GM23248 (cell line): ENCODE measurements at regions not wholly inside any gene's neighbourhood (a gene's known extent, or its start where the extent isn't known, plus 50 kb on each side); places are given as distances from the start of the nearest gene placed in this dataset.

ENCODE experiments used
- DNase-seq: peaks from one replicate; pipeline ENCODE4 v3.0.0-alpha.2; 2015
- H2AFZ ChIP-seq: fragments of 200-600 bp; sonication (generic); 2 replicates; pipeline ENCODE4 v1.6.1; 2016; ENCODE audit warnings: antibody characterized with exemption
- H3F3A ChIP-seq: fragments of 200-600 bp; sonication (generic); 2 replicates; pipeline ENCODE4 v1.6.1; 2016; ENCODE audit warnings: mild to moderate bottlenecking, antibody characterized with exemption, mixed run types; ENCODE audit not compliant: insufficient read depth
- H3K27ac ChIP-seq: fragments of 200-600 bp; sonication (generic); 2 replicates; pipeline ENCODE4 v1.5.1; 2016; ENCODE audit warnings: mild to moderate bottlenecking
- H3K27me3 ChIP-seq: fragments of 200-600 bp; sonication (generic); replicated peaks from 2 replicates; pipeline ENCODE4 v1.6.1; 2016; ENCODE audit warnings: mild to moderate bottlenecking; ENCODE audit not compliant: insufficient read depth
- H3K36me3 ChIP-seq: fragments of 200-600 bp; sonication (generic); 2 replicates; pipeline ENCODE4 v1.6.1; 2016; ENCODE audit warnings: low read depth, mild to moderate bottlenecking
- H3K4me1 ChIP-seq: fragments of 200-600 bp; sonication (generic); 2 replicates; pipeline ENCODE4 v1.6.1; 2016; ENCODE audit warnings: mild to moderate bottlenecking; ENCODE audit not compliant: insufficient read depth
- H3K4me2 ChIP-seq: fragments of 200-600 bp; sonication (generic); one replicate; pipeline ENCODE4 v1.6.1; 2016; ENCODE audit warnings: mild to moderate bottlenecking; ENCODE audit not compliant: unreplicated experiment
- H3K4me3 ChIP-seq: fragments of 200-600 bp; sonication (generic); 2 replicates; pipeline ENCODE4 v1.5.1; 2016; ENCODE audit warnings: mild to moderate bottlenecking
- H3K79me2 ChIP-seq: fragments of 200-600 bp; sonication (generic); 2 replicates; pipeline ENCODE4 v1.6.1; 2016; ENCODE audit warnings: mild to moderate bottlenecking; ENCODE audit not compliant: insufficient read depth
- H3K9ac ChIP-seq: fragments of 200-600 bp; sonication (generic); 2 replicates; pipeline ENCODE4 v1.6.1; 2016; ENCODE audit warnings: mild to moderate bottlenecking
- H3K9me2 ChIP-seq: fragments of 200-600 bp; sonication (generic); 2 replicates; pipeline ENCODE4 v1.6.1; 2016; ENCODE audit warnings: mixed run types, mild to moderate bottlenecking, moderate library complexity; ENCODE audit not compliant: insufficient read depth
- H3K9me3 ChIP-seq: fragments of 200-600 bp; sonication (generic); one replicate; pipeline ENCODE4 v1.6.1; 2017; ENCODE audit warnings: low read depth
- H4K20me1 ChIP-seq: fragments of 200-600 bp; sonication (generic); 2 replicates; pipeline ENCODE4 v1.6.0; 2016; ENCODE audit not compliant: insufficient read depth
- EZH2 ChIP-seq: fragments of 200-600 bp; sonication (generic); IDR thresholded peaks from 2 replicates; pipeline ENCODE4 v1.6.1; 2018; ENCODE audit warnings: antibody characterized with exemption, mild to moderate bottlenecking; ENCODE audit not compliant: insufficient read depth, poor library complexity, severe bottlenecking
- EZH2phosphoT487 ChIP-seq: fragments of 200-600 bp; sonication (generic); IDR thresholded peaks from 2 replicates; pipeline ENCODE4 v1.6.1; 2018; ENCODE audit warnings: antibody characterized with exemption, moderate library complexity, mild to moderate bottlenecking, low read depth; ENCODE audit not compliant: insufficient read depth
- WGBS, 2 experiments: methylation state at CpG; one replicate each; pipeline ENCODE4 v1.1.6; 2015 to 2017; ENCODE audit warnings: low lambda C conversion rate in 2 of 2, low coverage in 1 of 2; ENCODE audit errors: missing lambda C conversion rate in 2 of 2; 5-methylcytosine and 5-hydroxymethylcytosine counted together
- in situ Hi-C: fragments of 300-500 bp; cut with MboI; formaldehyde crosslinking; loops from 2 replicates; pipeline ENCODE4 v1.15.0; 2020

- Histone ChIP-seq H3F3A (no peaks in the 10 kb centered on the region), H2AFZ (no peak overlapping the region), H4K20me1 (no peaks in the 10 kb centered on the region), H3K36me3 (no peaks in the 10 kb centered on the region), H3K9ac (no peak overlapping the region), H3K27ac (no peak overlapping the region), H3K4me1 (no peaks in the 10 kb centered on the region), H3K9me2 (no peaks in the 10 kb centered on the region), H3K9me3 (no peaks in the 10 kb centered on the region), H3K4me3 (no peak overlapping the region), H3K27me3 (peaks cover 8% of the 10 kb centered on the region; the same call in 1 of the 2 replicates), H3K79me2 (no peaks in the 10 kb centered on the region), H3K4me2 (no peak overlapping the region)
- TF ChIP-seq EZH2phosphoT487 (no peak), EZH2 (no peak)
- 15 to 19% methylated on average over 3 of the region's 3 CpGs for WGBS, 2 experiments
- in situ Hi-C loops: no loop called here
- no peak for DNase-seq
Measured at GRCh38 chr7:35495844-35496243, 199.1 kb downstream of the HERPUD2 start.

- TF ChIP-seq EZH2phosphoT487 (no peak), EZH2 (no peak)
- Histone ChIP-seq H3K27ac (no peak overlapping the region), H3K9ac (no peak overlapping the region), H3K9me2 (no peaks in the 10 kb centered on the region), H3K27me3 (peaks cover 8% of the 10 kb centered on the region; the same call in 1 of the 2 replicates), H3K36me3 (no peaks in the 10 kb centered on the region), H3K9me3 (no peaks in the 10 kb centered on the region), H3K4me2 (no peak overlapping the region), H3K4me3 (no peak overlapping the region), H2AFZ (no peak overlapping the region), H3K4me1 (no peaks in the 10 kb centered on the region), H4K20me1 (no peaks in the 10 kb centered on the region), H3K79me2 (no peaks in the 10 kb centered on the region), H3F3A (no peaks in the 10 kb centered on the region)
- no peak for DNase-seq
- in situ Hi-C loops: no loop called here
- WGBS, 2 experiments: 15 to 29% methylated on average over 2 of the region's 2 CpGs
Measured at GRCh38 chr7:35495377-35495776, 199.6 kb downstream of the HERPUD2 start.

DNA sequence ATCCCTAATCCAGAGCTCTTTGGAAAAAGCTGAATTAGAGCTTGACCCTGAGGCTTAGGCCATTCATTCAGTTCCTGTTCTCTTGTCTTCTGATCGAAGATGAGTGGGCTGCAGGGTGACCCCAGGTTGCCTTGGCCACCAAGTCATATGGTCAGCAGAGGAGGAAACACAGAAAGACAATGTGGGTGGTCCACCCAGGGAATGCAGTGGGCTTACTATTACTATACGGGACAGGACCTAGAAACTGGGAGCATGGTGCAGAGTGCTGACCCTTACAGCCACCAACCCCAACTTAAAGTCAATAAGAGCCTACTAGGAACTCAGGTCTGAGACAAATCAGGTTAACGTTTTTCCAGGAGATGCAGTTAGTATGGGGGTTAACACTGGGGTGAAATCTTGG is 200.5 kb downstream of the HERPUD2 start:
- no peak overlapping the region for H3K27ac ChIP-seq
- H3K4me2 ChIP-seq: no peak overlapping the region
- H4K20me1 ChIP-seq: no peaks in the 10 kb centered on the region
- WGBS, 2 experiments: 12 to 19% methylated on average over 3 of the region's 3 CpGs
- H3K4me3 ChIP-seq: no peak overlapping the region
- no peak for DNase-seq
- H3K27me3 ChIP-seq: peaks cover 12% of the 10 kb centered on the region; the same call in 1 of the 2 replicates
- H3F3A ChIP-seq: no peaks in the 10 kb centered on the region
- in situ Hi-C loops: no loop called here
- no peaks in the 10 kb centered on the region for H3K79me2 ChIP-seq
- no peaks in the 10 kb centered on the region for H3K36me3 ChIP-seq
- H3K9ac ChIP-seq: no peak overlapping the region
- TF ChIP-seq EZH2phosphoT487 (no peak), EZH2 (no peak)
- H3K4me1 ChIP-seq: no peaks in the 10 kb centered on the region
- H2AFZ ChIP-seq: no peak overlapping the region
- no peaks in the 10 kb centered on the region for H3K9me3 ChIP-seq
- H3K9me2 ChIP-seq: no peaks in the 10 kb centered on the region

DNA sequence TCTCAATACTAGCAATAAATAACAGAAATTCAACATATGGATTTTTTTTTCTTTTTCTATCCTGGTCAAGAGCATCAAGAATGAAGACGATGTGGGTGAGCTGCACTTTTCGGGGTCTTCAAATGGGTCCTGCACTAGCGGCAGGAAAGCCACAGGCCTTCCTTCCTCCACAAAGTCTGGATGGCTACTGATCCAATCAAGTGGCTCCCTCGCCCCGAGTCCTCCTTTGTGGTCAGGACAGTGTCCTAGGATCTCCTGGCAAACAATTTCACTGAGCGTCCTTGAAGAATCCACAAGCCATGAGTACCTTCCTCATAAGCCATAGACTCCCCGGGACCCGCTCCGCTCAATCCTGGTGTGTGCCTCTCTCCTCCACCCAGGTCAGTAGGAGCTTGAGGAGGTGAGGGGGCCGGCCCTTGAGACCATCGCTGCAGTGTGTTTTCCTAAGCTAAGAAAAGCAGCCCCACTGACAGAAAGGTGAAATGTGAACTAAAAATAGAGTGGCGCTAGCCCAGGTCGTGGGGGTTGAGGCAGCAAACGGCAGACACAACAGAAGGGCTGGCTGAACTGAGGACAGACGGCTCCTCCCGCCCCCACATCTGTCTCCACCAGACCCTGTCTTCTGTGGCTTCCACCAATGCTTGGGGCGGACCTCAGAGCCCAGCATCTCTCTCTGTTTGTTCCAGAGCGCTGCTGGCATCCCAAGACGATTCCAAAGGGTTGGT is 202.3 kb downstream of the HERPUD2 start:
- H3K4me1 ChIP-seq: no peaks in the 10 kb centered on the region
- no peak overlapping the region for H3K4me3 ChIP-seq
- H3K27ac ChIP-seq: no peak overlapping the region
- no peaks in the 10 kb centered on the region for H3K9me2 ChIP-seq
- H3K27me3 ChIP-seq: 0 out of 2 replicates have a peak, but pooled peaks cover 12% of the 10 kb centered on the region
- TF ChIP-seq EZH2phosphoT487: no peak
- TF ChIP-seq EZH2: no peak
- no peak overlapping the region for H3K4me2 ChIP-seq
- H3K9me3 ChIP-seq: no peaks in the 10 kb centered on the region
- H2AFZ ChIP-seq: no peak overlapping the region
- no peaks in the 10 kb centered on the region for H4K20me1 ChIP-seq
- 41 to 44% methylated on average over 19 of the region's 19 CpGs for WGBS, 2 experiments
- no peaks in the 10 kb centered on the region for H3K36me3 ChIP-seq
- H3F3A ChIP-seq: no peaks in the 10 kb centered on the region
- H3K9ac ChIP-seq: no peak overlapping the region
- in situ Hi-C loops: no loop called here
- H3K79me2 ChIP-seq: no peaks in the 10 kb centered on the region
- DNase-seq: no peak
